HEK293 (cell line): ENCODE measurements at regions not wholly inside any gene's neighbourhood (a gene's known extent, or its start where the extent isn't known, plus 50 kb on each side); places are given as distances from the start of the nearest gene placed in this dataset.

Experiments used
- CTCF ChIA-PET: fragments of 350-600 bp; formaldehyde crosslinking; extraction: SDS; loops from one replicate; lab custom pipeline; 2021; ENCODE audit warnings: antibody characterized with exemption; lab: Yijun Ruan, JAX
- POLR2A ChIA-PET: fragments of 300-600 bp; formaldehyde crosslinking; extraction: SDS; loops from one replicate; lab custom pipeline; 2020; ENCODE audit warnings: antibody characterized with exemption, inconsistent platforms; lab: Yijun Ruan, JAX
- H3K27ac ChIP-seq: fragments of 200-500 bp; sonication (Bioruptor generic); 2 replicates; pipeline ENCODE4 v1.5.1; 2014; ENCODE audit warnings: low read depth, low read length, control low read depth, inconsistent platforms; ENCODE audit errors: extremely low read depth
- H3K36me3 ChIP-seq, 2 experiments: fragments of 200-500 bp in 1 of 2; sonication (Bioruptor generic) in 1 of 2; 1 replicate in 1 of 2; 2 replicates in 1 of 2; pipeline ENCODE4 v1.5.1; 2014 to 2017; ENCODE audit warnings: inconsistent platforms in 2 of 2, low read length in 2 of 2; ENCODE audit not compliant: control insufficient read depth in 2 of 2, insufficient read depth in 1 of 2
- H3K4me1 ChIP-seq: fragments of 200-500 bp; sonication (Bioruptor generic); 2 replicates; pipeline ENCODE4 v1.5.1; 2014; ENCODE audit warnings: mild to moderate bottlenecking, low read length, inconsistent platforms; ENCODE audit not compliant: control insufficient read depth, insufficient read depth
- H3K4me3 ChIP-seq: 2 replicates; pipeline ENCODE4 v1.5.1; 2011; ENCODE audit warnings: low read depth, mild to moderate bottlenecking, control low read depth, low read length, moderate library complexity
- H3K9me3 ChIP-seq: fragments of 200-500 bp; sonication (Bioruptor generic); 2 replicates; pipeline ENCODE4 v1.5.1; 2014; ENCODE audit warnings: low read depth, low read length, inconsistent platforms; ENCODE audit not compliant: control insufficient read depth, insufficient read depth
- AEBP2 ChIP-seq: fragments of 450-650 bp; formaldehyde crosslinking; IDR thresholded peaks from 2 replicates; pipeline ENCODE4 v1.5.1; 2016; ENCODE audit warnings: missing biosample characterization, missing genetic modification characterization, borderline replicate concordance
- HOXC10 ChIP-seq: sonication (generic); formaldehyde crosslinking; IDR thresholded peaks from 2 replicates; pipeline ENCODE4 v1.8.1; 2023; ENCODE audit warnings: mild to moderate bottlenecking, missing genetic modification reagents
- PRDM2 ChIP-seq: fragments of 450-650 bp; formaldehyde crosslinking; IDR thresholded peaks from 2 replicates; pipeline ENCODE4 v1.5.1; 2016; ENCODE audit warnings: missing biosample characterization, missing genetic modification characterization, borderline replicate concordance
- PRDM4 ChIP-seq: fragments of 450-650 bp; formaldehyde crosslinking; IDR thresholded peaks from 2 replicates; pipeline ENCODE4 v1.5.1; 2017; ENCODE audit warnings: missing biosample characterization, missing genetic modification characterization
- SETDB1 ChIP-seq: IDR thresholded peaks from one replicate; pipeline ENCODE4 v1.6.1; 2017; ENCODE audit warnings: mild to moderate bottlenecking, low read length, moderate library complexity, mixed read lengths; ENCODE audit not compliant: insufficient read length
- ZBTB49 ChIP-seq: fragments of 450-650 bp; formaldehyde crosslinking; IDR thresholded peaks from 2 replicates; pipeline ENCODE4 v1.5.1; 2016; ENCODE audit warnings: missing biosample characterization, missing genetic modification characterization, low read depth
- ZBTB8A ChIP-seq: fragments of 450-650 bp; formaldehyde crosslinking; IDR thresholded peaks from 2 replicates; pipeline ENCODE4 v1.5.1; 2016; ENCODE audit warnings: missing biosample characterization, missing genetic modification characterization
- ZNF133 ChIP-seq: fragments of 450-650 bp; formaldehyde crosslinking; IDR thresholded peaks from 2 replicates; pipeline ENCODE4 v1.5.1; 2016; ENCODE audit warnings: missing biosample characterization, missing genetic modification characterization
- ZNF174 ChIP-seq: fragments of 450-650 bp; formaldehyde crosslinking; IDR thresholded peaks from 2 replicates; pipeline ENCODE4 v1.5.0; 2017; ENCODE audit warnings: missing biosample characterization, mild to moderate bottlenecking, missing genetic modification characterization
- ZNF184 ChIP-seq: fragments of 450-650 bp; IDR thresholded peaks from 2 replicates; pipeline ENCODE4 v1.5.1; 2018; ENCODE audit warnings: missing biosample characterization, mild to moderate bottlenecking, missing genetic modification characterization
- ZNF19 ChIP-seq: fragments of 450-650 bp; formaldehyde crosslinking; IDR thresholded peaks from 2 replicates; pipeline ENCODE4; 2016; ENCODE audit warnings: missing biosample characterization, missing genetic modification characterization, low read depth
- ZNF211 ChIP-seq: fragments of 450-650 bp; formaldehyde crosslinking; IDR thresholded peaks from 2 replicates; pipeline ENCODE4 v1.5.1; 2016; ENCODE audit warnings: low read depth, missing biosample characterization, missing genetic modification characterization
- ZNF394 ChIP-seq: fragments of 450-650 bp; formaldehyde crosslinking; IDR thresholded peaks from 2 replicates; pipeline ENCODE4 v1.5.1; 2016; ENCODE audit warnings: missing biosample characterization, missing genetic modification characterization, mild to moderate bottlenecking, moderate library complexity, borderline replicate concordance
- ZNF48 ChIP-seq: fragments of 450-650 bp; formaldehyde crosslinking; IDR thresholded peaks from 2 replicates; pipeline ENCODE4 v1.5.1; 2016; ENCODE audit warnings: missing biosample characterization, missing genetic modification characterization
- ZNF510 ChIP-seq: fragments of 450-650 bp; formaldehyde crosslinking; IDR thresholded peaks from 2 replicates; pipeline ENCODE4 v1.5.1; 2018; ENCODE audit warnings: mild to moderate bottlenecking, missing genetic modification characterization, missing biosample characterization; ENCODE audit not compliant: insufficient replicate concordance
- ZNF514 ChIP-seq: fragments of 450-650 bp; formaldehyde crosslinking; IDR thresholded peaks from 2 replicates; pipeline ENCODE4 v1.5.1; 2016; ENCODE audit warnings: missing biosample characterization, missing genetic modification characterization
- ZNF549 ChIP-seq: fragments of 450-650 bp; IDR thresholded peaks from 2 replicates; pipeline ENCODE4 v1.5.1; 2018; ENCODE audit warnings: missing biosample characterization, missing genetic modification characterization, mild to moderate bottlenecking, inconsistent platforms, moderate library complexity
- ZNF654 ChIP-seq: fragments of 450-650 bp; formaldehyde crosslinking; IDR thresholded peaks from 2 replicates; pipeline ENCODE4 v1.5.1; 2016; ENCODE audit warnings: low read depth, missing biosample characterization, missing genetic modification characterization

GRCh38 chr10:91347529-91347928 is 62.6 kb upstream of the HECTD2 start:
- Histone ChIP-seq H3K36me3 (no peaks in the 10 kb centered on the region), H3K4me3 (no peak overlapping the region), H3K27ac (no peak overlapping the region), H3K9me3 (no peaks in the 10 kb centered on the region), H3K4me1 (no peaks in the 10 kb centered on the region)
- TF ChIP-seq ZNF211 (tag by site-specific recombination): no peak
- no peak for TF ChIP-seq ZNF654 (tag by site-specific recombination)
- TF ChIP-seq ZNF514 (tag by site-specific recombination): no peak
- TF ChIP-seq ZNF394 (tag by site-specific recombination): no peak
- no peak for TF ChIP-seq ZBTB49 (tag by site-specific recombination)
- no peak for TF ChIP-seq PRDM2 (tag by site-specific recombination)
- TF ChIP-seq AEBP2 (tag by site-specific recombination): no peak
- no peak for TF ChIP-seq HOXC10 (CRISPR knock-in tag)
- POLR2A ChIA-PET: no interaction called here
- CTCF ChIA-PET: no interaction called here

- H3K27ac ChIP-seq: no peak overlapping the region
- no peak overlapping the region for H3K4me3 ChIP-seq
- H3K4me1 ChIP-seq: no peaks in the 10 kb centered on the region
- CTCF ChIA-PET: interaction anchor here (0.5 to 1.4 kb wide), 3 partner anchors 21 to 751 kb away, joined by 3 to 4 read pairs (median 3); no protein-coding TSS in a partner anchor
- H3K36me3 ChIP-seq: no peaks in the 10 kb centered on the region
- H3K9me3 ChIP-seq: no peaks in the 10 kb centered on the region
- POLR2A ChIA-PET: no interaction called here
- no peak for TF ChIP-seq ZNF549 (tag by site-specific recombination)
- TF ChIP-seq ZNF133: no peak
- no peak for TF ChIP-seq ZNF19 (tag by site-specific recombination)
- TF ChIP-seq ZNF184 (tag by site-specific recombination): no peak
- TF ChIP-seq SETDB1: no peak
- no peak for TF ChIP-seq ZBTB8A
- TF ChIP-seq PRDM4 (tag by site-specific recombination): no peak
- no peak for TF ChIP-seq ZNF514 (tag by site-specific recombination)
- no peak for TF ChIP-seq ZNF510 (tag by site-specific recombination)
- TF ChIP-seq ZNF174 (tag by site-specific recombination): no peak
- no peak for TF ChIP-seq ZNF48 (tag by site-specific recombination)
Measured at GRCh38 chr10:91349381-91349780, 60.8 kb upstream of the HECTD2 start.
